H1 (cell line): ENCODE measurements at regions not wholly inside any gene's neighbourhood (a gene's known extent, or its start where the extent isn't known, plus 50 kb on each side); places are given as distances from the start of the nearest gene placed in this dataset.
A peak's percentile ranks its signal among the peaks of the same experiment; 100 is the strongest.

Experiments used
- CTCF ChIA-PET: fragments of 300-600 bp; sonication (Branson Sonifier 250); formaldehyde crosslinking; loops from one replicate; lab custom pipeline; 2021; ENCODE audit not compliant: partially characterized antibody; lab: Charles Lee
- POLR2A ChIA-PET: fragments of 300-600 bp; sonication (Branson Sonifier 250); formaldehyde crosslinking; loops from one replicate; lab custom pipeline; 2021; ENCODE audit warnings: inconsistent platforms; ENCODE audit not compliant: partially characterized antibody; lab: Charles Lee
- DNase-seq, 2 experiments: peaks; one replicate each; pipeline versions ENCODE4 v3.0.0 to v3.0.0-alpha.2; 2010 to 2022; ENCODE audit warnings: low spot score in 2 of 2, low read depth in 1 of 2, mixed read lengths in 1 of 2
- FAIRE-seq: peaks from 2 replicates; lab custom pipeline; 2011; peaks lifted over from hg19 to GRCh38; lab: Jason Lieb, UNC
- H2AFZ ChIP-seq: 2 replicates; pipeline ENCODE4 v1.8.1; 2012; ENCODE audit warnings: low read length, inconsistent platforms
- H2AK5ac ChIP-seq: 2 replicates; pipeline ENCODE4 v1.6.1; 2013; ENCODE audit warnings: low read depth, low read length
- H2BK120ac ChIP-seq: replicated peaks from 2 replicates; pipeline ENCODE3; 2013; ENCODE audit warnings: low read depth, low read length, inconsistent platforms
- H2BK12ac ChIP-seq: 2 replicates; pipeline ENCODE4 v1.6.1; 2013; ENCODE audit warnings: low read depth, low read length
- H2BK15ac ChIP-seq: 2 replicates; pipeline ENCODE4 v1.6.1; 2013; ENCODE audit warnings: low read length
- H2BK20ac ChIP-seq: 2 replicates; pipeline ENCODE4 v1.6.1; 2013; ENCODE audit warnings: low read length
- H2BK5ac ChIP-seq: 2 replicates; pipeline ENCODE4 v1.6.1; 2013; ENCODE audit warnings: low read depth, low read length
- H3K14ac ChIP-seq: 2 replicates; pipeline ENCODE4 v1.6.1; 2013; ENCODE audit warnings: inconsistent platforms; ENCODE audit not compliant: insufficient read length
- H3K18ac ChIP-seq: 2 replicates; pipeline ENCODE4 v1.6.1; 2013; ENCODE audit warnings: low read length; ENCODE audit errors: extremely low read depth
- H3K23ac ChIP-seq: 2 replicates; pipeline ENCODE4 v1.6.1; 2013; ENCODE audit warnings: inconsistent platforms; ENCODE audit not compliant: insufficient read length
- H3K23me2 ChIP-seq: 2 replicates; pipeline ENCODE4 v1.6.1; 2013; ENCODE audit warnings: low read depth, low read length
- H3K27ac ChIP-seq: 2 replicates; pipeline ENCODE4 v1.6.1; 2011; ENCODE audit warnings: low read depth, low read length, inconsistent platforms
- H3K27me3 ChIP-seq, 4 experiments: replicated peaks in 1 of 4; 1 replicate in 1 of 4; 2 replicates in 3 of 4; pipeline versions ENCODE4 v1.6.1 to v1.8.1; 2011 to 2013; ENCODE audit warnings: low read length in 3 of 4, mild to moderate bottlenecking in 3 of 4, inconsistent platforms in 2 of 4, mixed read lengths in 2 of 4, moderate library complexity in 1 of 4; ENCODE audit not compliant: control insufficient read depth in 3 of 4, insufficient read depth in 3 of 4; ENCODE audit errors: extremely low read depth in 1 of 4
- H3K36me3 ChIP-seq, 4 experiments: 2 replicates each; pipeline versions ENCODE4 v1.6.1 to v1.8.1; 2011 to 2013; ENCODE audit warnings: mild to moderate bottlenecking in 4 of 4, low read length in 3 of 4, moderate library complexity in 2 of 4, control low read depth in 1 of 4, inconsistent platforms in 1 of 4; ENCODE audit not compliant: insufficient read depth in 4 of 4, control insufficient read depth in 2 of 4
- H3K4ac ChIP-seq: replicated peaks from 2 replicates; pipeline ENCODE3; 2013; ENCODE audit warnings: low read length, low read depth, mixed read lengths, inconsistent platforms; ENCODE audit not compliant: insufficient read length
- H3K4me1 ChIP-seq, 4 experiments: replicated peaks in 1 of 4; 1 replicate in 1 of 4; 2 replicates in 3 of 4; pipeline versions ENCODE4 v1.6.1 to v1.8.1; 2011 to 2013; ENCODE audit warnings: low read length in 3 of 4, inconsistent platforms in 2 of 4, mixed read lengths in 1 of 4; ENCODE audit not compliant: insufficient read depth in 4 of 4, control insufficient read depth in 3 of 4
- H3K4me2 ChIP-seq, 2 experiments: 2 replicates each; pipeline versions ENCODE4 v1.6.1 to v1.8.1; 2011 to 2013; ENCODE audit warnings: low read depth in 2 of 2, low read length in 2 of 2, control low read depth in 1 of 2, inconsistent platforms in 1 of 2, mild to moderate bottlenecking in 1 of 2; ENCODE audit not compliant: insufficient read depth in 1 of 2
- H3K4me3 ChIP-seq, 4 experiments: fragments of 200-600, 300-600 bp in 1 of 4; sonication (generic), shearing (Covaris generic), sonication (Bioruptor Twin) in 1 of 4; 2 replicates each; pipeline versions ENCODE4 v1.5.1 to v1.8.1; 2011 to 2016; ENCODE audit warnings: low read length in 4 of 4, low read depth in 3 of 4, control low read depth in 2 of 4, inconsistent platforms in 2 of 4, mild to moderate bottlenecking in 2 of 4, mixed read lengths in 1 of 4, moderate library complexity in 1 of 4; ENCODE audit not compliant: insufficient read depth in 2 of 4; ENCODE audit errors: extremely low read depth in 1 of 4
- H3K56ac ChIP-seq: replicated peaks from 2 replicates; pipeline ENCODE3; 2013; ENCODE audit warnings: low read depth, mild to moderate bottlenecking, mixed read lengths, low read length, inconsistent platforms; ENCODE audit not compliant: insufficient read length
- H3K79me1 ChIP-seq: 2 replicates; pipeline ENCODE4 v1.6.1; 2013; ENCODE audit warnings: low read depth, low read length, control low read depth
- H3K79me2 ChIP-seq, 2 experiments: 2 replicates each; pipeline versions ENCODE4 v1.6.1 to v1.8.1; 2012 to 2013; ENCODE audit warnings: low read length in 2 of 2, mild to moderate bottlenecking in 2 of 2, inconsistent platforms in 1 of 2; ENCODE audit not compliant: insufficient read depth in 2 of 2, control insufficient read depth in 1 of 2
- H3K9ac ChIP-seq, 4 experiments: replicated peaks in 1 of 4; 1 replicate in 1 of 4; 2 replicates in 3 of 4; pipeline versions ENCODE4 v1.6.1 to v1.8.1; 2011 to 2013; ENCODE audit warnings: low read depth in 3 of 4, low read length in 3 of 4, control low read depth in 2 of 4, mild to moderate bottlenecking in 2 of 4, moderate library complexity in 2 of 4, inconsistent platforms in 1 of 4; ENCODE audit errors: extremely low read depth in 1 of 4
- H3K9me3 ChIP-seq, 2 experiments: 2 replicates each; pipeline versions ENCODE4 v1.6.1 to v1.8.1; 2012 to 2013; ENCODE audit warnings: mild to moderate bottlenecking in 2 of 2, moderate library complexity in 2 of 2, control low read depth in 1 of 2, inconsistent platforms in 1 of 2, low read depth in 1 of 2, low read length in 1 of 2, mixed read lengths in 1 of 2; ENCODE audit not compliant: insufficient read depth in 2 of 2
- H4K20me1 ChIP-seq, 2 experiments: replicated peaks in 1 of 2; 2 replicates each; pipeline versions ENCODE3 to v1.8.1; 2011 to 2013; ENCODE audit warnings: inconsistent platforms in 2 of 2, low read length in 2 of 2, mild to moderate bottlenecking in 1 of 2; ENCODE audit not compliant: insufficient read depth in 2 of 2, control insufficient read depth in 1 of 2
- H4K5ac ChIP-seq: 2 replicates; pipeline ENCODE4 v1.6.1; 2013; ENCODE audit warnings: low read length, low read depth, mixed read lengths, inconsistent platforms; ENCODE audit not compliant: insufficient read length
- H4K8ac ChIP-seq: 2 replicates; pipeline ENCODE4 v1.8.0; 2013; ENCODE audit warnings: mild to moderate bottlenecking, moderate library complexity, low read length, inconsistent platforms; ENCODE audit not compliant: insufficient read depth; ENCODE audit errors: extremely low read depth
- H4K91ac ChIP-seq: replicated peaks from 2 replicates; pipeline ENCODE3; 2013; ENCODE audit warnings: low read length, mixed read lengths, inconsistent platforms; ENCODE audit not compliant: insufficient read length
- ASH2L ChIP-seq: fragments of 200-600, 300-600 bp; sonication (generic); IDR thresholded peaks from one replicate; pipeline ENCODE4 v1.7.1; 2017; ENCODE audit warnings: low read length
- CBX5 ChIP-seq: fragments of 300-800, 300-1000 bp; sonication (generic); IDR thresholded peaks from 2 replicates; pipeline ENCODE4 v1.7.1; 2016; ENCODE audit warnings: antibody characterized with exemption, low read length, low read depth
- CEBPB ChIP-seq: IDR thresholded peaks from 2 replicates; pipeline ENCODE4 v1.6.1; 2012; ENCODE audit warnings: low read depth, low read length
- CHD2 ChIP-seq: IDR thresholded peaks from 2 replicates; pipeline ENCODE4 v1.6.1; 2012; ENCODE audit warnings: low read length, improper control_type of control experiment
- CREB1 ChIP-seq: IDR thresholded peaks from 2 replicates; pipeline ENCODE4 v1.6.1; 2012; ENCODE audit warnings: inconsistent platforms
- CTBP2 ChIP-seq: IDR thresholded peaks from 2 replicates; pipeline ENCODE4 v1.7.0; 2011; ENCODE audit warnings: borderline replicate concordance, mild to moderate bottlenecking, moderate library complexity, mixed read lengths, low read length; ENCODE audit not compliant: insufficient read depth, insufficient read length
- FOSL1 ChIP-seq: IDR thresholded peaks from 2 replicates; pipeline ENCODE4 v1.6.1; 2011; ENCODE audit warnings: mild to moderate bottlenecking, low read depth, low read length, moderate library complexity; ENCODE audit not compliant: insufficient read depth
- PHF8 ChIP-seq: fragments of 200-600 bp; sonication (generic); conservative IDR thresholded peaks from 2 replicates; pipeline ENCODE4 v1.7.1; 2012; ENCODE audit warnings: low read depth, mild to moderate bottlenecking, inconsistent platforms, low read length, moderate library complexity
- POLR2A ChIP-seq, 2 experiments: IDR thresholded peaks; 1 replicate in 1 of 2; 2 replicates in 1 of 2; pipeline ENCODE4 v1.6.1; 2011; ENCODE audit warnings: low read depth in 2 of 2, low read length in 2 of 2, mild to moderate bottlenecking in 2 of 2; ENCODE audit errors: control extremely low read depth in 1 of 2
- POU5F1 ChIP-seq: IDR thresholded peaks from 2 replicates; pipeline ENCODE4 v1.6.1; 2011; ENCODE audit warnings: low read depth, mild to moderate bottlenecking, low read length, moderate library complexity
- SP4 ChIP-seq: IDR thresholded peaks from 2 replicates; pipeline ENCODE4 v1.6.1; 2012; ENCODE audit warnings: low read length, inconsistent platforms
- SUZ12 ChIP-seq: fragments of 200-600 bp; sonication (generic); IDR thresholded peaks from 2 replicates; pipeline ENCODE4 v1.6.1; 2012; ENCODE audit warnings: mild to moderate bottlenecking, inconsistent platforms, low read length, moderate library complexity, mixed read lengths
- YY1 ChIP-seq: IDR thresholded peaks from 2 replicates; pipeline ENCODE4 v1.6.1; 2011; ENCODE audit warnings: low read depth, mild to moderate bottlenecking, low read length
- WGBS, 2 experiments: shearing (Covaris generic) in 1 of 2; methylation state at CpG; one replicate each; pipeline versions ENCODE4 v1.1.6 to v1.1.7; 2013 to 2015; ENCODE audit warnings: low lambda C conversion rate in 2 of 2, mixed read lengths in 2 of 2, inconsistent platforms in 1 of 2, low coverage in 1 of 2, missing lambda C conversion rate in 1 of 2; ENCODE audit not compliant: insufficient replicate concordance in 2 of 2, insufficient coverage in 1 of 2, insufficient read length in 1 of 2; ENCODE audit errors: extremely low coverage in 1 of 2, missing lambda C conversion rate in 1 of 2; 5-methylcytosine and 5-hydroxymethylcytosine counted together

DNA sequence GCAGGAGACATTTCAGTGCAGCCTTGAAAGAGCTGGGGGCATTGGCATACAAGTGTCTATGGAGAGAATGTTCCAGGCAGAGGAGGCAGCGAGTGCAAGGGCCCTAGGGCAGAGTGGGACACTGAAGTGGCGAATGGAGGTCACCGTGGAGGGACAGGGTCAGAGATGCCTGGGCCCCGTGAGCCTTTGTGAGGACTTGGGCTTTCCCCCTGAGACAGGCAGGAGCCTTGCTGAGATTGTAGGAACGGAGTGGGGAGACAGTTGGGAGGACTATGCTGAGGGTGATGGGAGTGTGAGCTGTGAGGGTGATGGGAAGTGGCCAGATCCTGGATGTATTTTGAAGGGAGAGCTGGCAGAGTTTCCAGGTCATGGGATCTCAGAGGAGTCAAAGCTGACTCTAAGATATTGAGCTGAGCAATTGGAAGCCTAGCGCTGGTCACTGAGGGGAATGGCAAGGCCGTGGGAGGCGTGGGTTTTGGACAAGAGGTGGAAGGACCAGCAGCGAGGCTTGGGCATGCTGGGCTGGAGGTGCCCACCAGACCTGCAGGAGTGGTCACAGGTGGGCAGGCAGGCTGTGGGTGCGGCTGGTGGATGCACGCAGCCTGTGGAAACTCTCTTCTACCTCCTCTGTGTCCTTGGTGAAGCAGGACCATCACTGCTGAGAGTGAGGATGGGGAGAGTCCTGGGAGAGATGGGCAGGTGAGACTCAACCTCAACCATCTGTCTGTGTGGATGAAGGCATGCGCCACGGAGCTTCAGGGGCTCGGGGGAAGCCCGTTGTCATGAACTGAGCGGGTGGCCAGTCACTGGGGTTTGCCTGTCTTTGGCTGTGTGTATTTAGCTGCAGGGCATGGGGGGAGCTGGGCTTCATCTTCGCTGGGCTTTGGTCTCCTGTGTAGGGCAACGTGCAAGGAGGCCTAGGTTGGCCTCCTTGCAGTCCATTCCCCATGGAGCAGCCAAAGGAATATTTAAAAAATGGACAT, 241.2 kb upstream of the HS6ST1 start:
- H3K79me2 ChIP-seq = no peaks in the 10 kb centered on the region
- no peaks in the 10 kb centered on the region for H3K4me1 ChIP-seq
- no peaks in the 10 kb centered on the region for H3K23me2 ChIP-seq
- no peak overlapping the region for H3K18ac ChIP-seq
- no peak overlapping the region for H3K9ac ChIP-seq
- TF ChIP-seq CTBP2 (no peak), CHD2 (no peak), SP4 (no peak), POU5F1 (no peak), CBX5 (no peak), ASH2L (no peak), SUZ12 (no peak), PHF8 (no peak), CEBPB (no peak), FOSL1 (no peak), POLR2A (IDR thresholded peaks at IDR 0.05; ENCODE audit: control extremely low read depth in 1 of 2, low read depth in 2 of 2, low read length in 2 of 2) (no peak), CREB1 (no peak), YY1 (no peak)
- TF ChIP-seq, all 59 proteins: peak for 0
- H4K91ac ChIP-seq = no peak overlapping the region
- H3K27ac ChIP-seq = no peak overlapping the region
- no peak overlapping the region for H3K23ac ChIP-seq
- no peaks in the 10 kb centered on the region for H3K9me3 ChIP-seq
- H3K4ac ChIP-seq = no peak overlapping the region
- no peak overlapping the region for H2BK12ac ChIP-seq
- no peak overlapping the region for H3K4me2 ChIP-seq
- no peak for DNase-seq
- ChIA-PET POLR2A (no interaction called here), CTCF (no interaction called here)
- H3K36me3 ChIP-seq = no peaks in the 10 kb centered on the region
- 0 out of 2 replicates have a peak overlapping the region, but pooled peaks have one; percentile 60 for H2BK5ac ChIP-seq
- H2BK120ac ChIP-seq = no peak overlapping the region
- FAIRE-seq = no peak
- H4K5ac ChIP-seq = no peak overlapping the region
- no peaks in the 10 kb centered on the region for H3K79me1 ChIP-seq
- WGBS, 2 experiments = 94% methylated on average over 18 of the region's 18 CpGs; no CpG with 5 or more reads in 1 of the 2 experiments
- H2BK20ac ChIP-seq = no peak overlapping the region
- peak overlapping the region; percentile 90; the same call in 1 of the 2 replicates for H2AK5ac ChIP-seq
- H3K4me3 ChIP-seq = no peak overlapping the region
- no peaks in the 10 kb centered on the region for H3K27me3 ChIP-seq
- H3K14ac ChIP-seq = no peak overlapping the region
- H3K56ac ChIP-seq = no peak overlapping the region
- 0 out of 2 replicates have a peak overlapping the region, but pooled peaks have one; percentile 46 for H2BK15ac ChIP-seq
- no peaks in the 10 kb centered on the region for H4K20me1 ChIP-seq
- no peak overlapping the region for H4K8ac ChIP-seq
- no peak overlapping the region for H2AFZ ChIP-seq
